K562 (cell line): ENCODE measurements at regions not wholly inside any gene's neighbourhood (a gene's known extent, or its start where the extent isn't known, plus 50 kb on each side); places are given as distances from the start of the nearest gene placed in this dataset.

ENCODE experiments used
- ATAC-seq: fragments of 200-7000 bp; cut with Tn5 transposase; 3 replicates; pipeline ENCODE4 v1.9.1; 2020; ENCODE audit warnings: moderate library complexity
- BruUV-seq: library from RNA; stranded (reverse); fragments of 400-500 nt; replicated peaks from 2 replicates; lab custom pipeline; 2021; lab: Mats Ljungman, UMichigan
- CTCF ChIA-PET: fragments of 300-600 bp; formaldehyde crosslinking; extraction: SDS; loops from one replicate; lab custom pipeline; 2021; ENCODE audit warnings: low intra/inter-chr PET ratio; lab: Yijun Ruan, JAX
- POLR2A ChIA-PET: fragments of 300-600, 350-650 bp; sonication (Branson Sonifier 250); formaldehyde crosslinking; extraction: SDS; loops from one replicate; lab custom pipeline; 2021; ENCODE audit warnings: antibody characterized with exemption, inconsistent platforms; lab: Yijun Ruan, JAX
- DNase-seq, 4 experiments: peaks; one replicate each; pipeline versions ENCODE4 v3.0.0 to v3.0.0-alpha.2; 2011 to 2018; ENCODE audit warnings: low spot score in 3 of 4, mixed read lengths in 3 of 4; ENCODE audit errors: extremely low read depth in 1 of 4
- FAIRE-seq: peaks from 2 replicates; lab custom pipeline; 2011; peaks lifted over from hg19 to GRCh38; lab: Jason Lieb, UNC
- H2AFZ ChIP-seq: 2 replicates; pipeline ENCODE4 v1.6.0; 2011; ENCODE audit warnings: low read depth, low read length, control low read depth, inconsistent platforms
- H3K27ac ChIP-seq: fragments of 200-600 bp; 3 replicates; pipeline ENCODE4 v1.8.0; 2011; ENCODE audit warnings: low read depth, mild to moderate bottlenecking, control low read depth, inconsistent platforms, low read length, moderate library complexity, mixed read lengths; ENCODE audit errors: extremely low read depth
- H3K27me3 ChIP-seq, 2 experiments: fragments of 300-600 bp in 1 of 2; 2 replicates in 1 of 2; 3 replicates in 1 of 2; pipeline versions ENCODE4 v1.6.0 to v1.8.0; 2011; ENCODE audit warnings: inconsistent platforms in 2 of 2, low read length in 2 of 2, mild to moderate bottlenecking in 1 of 2, mixed read lengths in 1 of 2, moderate library complexity in 1 of 2; ENCODE audit not compliant: control insufficient read depth in 2 of 2, insufficient read depth in 2 of 2
- H3K36me3 ChIP-seq: fragments of 300-600 bp; 3 replicates; pipeline ENCODE4 v1.8.0; 2011; ENCODE audit warnings: mild to moderate bottlenecking, low read length, inconsistent platforms; ENCODE audit not compliant: control insufficient read depth, insufficient read depth
- H3K4me1 ChIP-seq, 2 experiments: fragments of 200-600 bp in 1 of 2; replicated peaks in 1 of 2; 2 replicates in 1 of 2; 3 replicates in 1 of 2; pipeline versions ENCODE4 v1.5.1 to v1.8.0; 2011; ENCODE audit warnings: inconsistent platforms in 2 of 2, low read length in 2 of 2, mild to moderate bottlenecking in 1 of 2, mixed read lengths in 1 of 2, moderate library complexity in 1 of 2; ENCODE audit not compliant: control insufficient read depth in 2 of 2, insufficient read depth in 2 of 2
- H3K4me2 ChIP-seq: 2 replicates; pipeline ENCODE4 v1.6.1; 2011; ENCODE audit warnings: low read length, control low read depth, inconsistent platforms, mixed read lengths; ENCODE audit not compliant: insufficient read depth
- H3K4me3 ChIP-seq: fragments of 200-600 bp; sonication (generic), shearing (Covaris generic); 2 replicates; pipeline ENCODE4 v1.5.1; 2016; ENCODE audit warnings: control low read depth, inconsistent platforms
- H3K79me2 ChIP-seq: fragments of 200-600 bp; 3 replicates; pipeline ENCODE4 v1.8.0; 2011; ENCODE audit warnings: low read length, inconsistent platforms; ENCODE audit not compliant: control insufficient read depth, insufficient read depth
- H3K9ac ChIP-seq, 2 experiments: 2 replicates each; pipeline versions ENCODE4 v1.6.0 to v1.6.1; 2011; ENCODE audit warnings: low read depth in 2 of 2, low read length in 2 of 2, control low read depth in 1 of 2, inconsistent platforms in 1 of 2, mild to moderate bottlenecking in 1 of 2, mixed read lengths in 1 of 2; ENCODE audit not compliant: insufficient read depth in 1 of 2
- H3K9me1 ChIP-seq: one replicate; pipeline ENCODE4 v1.6.0; 2011; ENCODE audit warnings: inconsistent platforms, mild to moderate bottlenecking, low read length, moderate library complexity; ENCODE audit not compliant: control insufficient read depth, insufficient read depth
- H3K9me3 ChIP-seq: replicated peaks from 2 replicates; pipeline ENCODE4 v1.5.1; 2011; ENCODE audit warnings: low read depth, low read length, inconsistent platforms; ENCODE audit not compliant: control insufficient read depth, insufficient read depth
- H4K20me1 ChIP-seq: replicated peaks from 2 replicates; pipeline ENCODE4 v1.6.1; 2011; ENCODE audit warnings: low read length, inconsistent platforms, mixed read lengths; ENCODE audit not compliant: control insufficient read depth, insufficient read depth
- CREB1 ChIP-seq, 2 experiments: sonication (generic) in 1 of 2; formaldehyde crosslinking in 1 of 2; IDR thresholded peaks; 2 replicates each; pipeline versions ENCODE4 v1.6.1 to v1.8.0; 2012 to 2022; ENCODE audit warnings: inconsistent platforms in 1 of 2, mild to moderate bottlenecking in 1 of 2, missing genetic modification reagents in 1 of 2, moderate library complexity in 1 of 2
- DNMT1 ChIP-seq: fragments of 450-650 bp; IDR thresholded peaks from 2 replicates; pipeline ENCODE4 v1.6.1; 2016; ENCODE audit warnings: antibody characterized with exemption, mild to moderate bottlenecking
- FOXA1 ChIP-seq: fragments of 450-650 bp; IDR thresholded peaks from 2 replicates; pipeline ENCODE4 v1.6.1; 2016; ENCODE audit warnings: mild to moderate bottlenecking, borderline replicate concordance
- FOXJ3 ChIP-seq: sonication (generic); formaldehyde crosslinking; IDR thresholded peaks from 2 replicates; pipeline ENCODE4 v1.4.0; 2020; ENCODE audit warnings: mild to moderate bottlenecking, missing genetic modification reagents
- GTF2F1 ChIP-seq: IDR thresholded peaks from 2 replicates; pipeline ENCODE4 v1.6.1; 2011; ENCODE audit warnings: low read depth, low read length, improper control_type of control experiment
- HOXB6 ChIP-seq: fragments of 250-450 bp; sonication (Bioruptor Pico); IDR thresholded peaks from 2 replicates; pipeline ENCODE4 v1.5.1; 2022; ENCODE audit warnings: mild to moderate bottlenecking, borderline replicate concordance
- MCM5 ChIP-seq: fragments of 450-650 bp; IDR thresholded peaks from 2 replicates; pipeline ENCODE4 v1.6.1; 2016; ENCODE audit warnings: low read depth
- MEF2D ChIP-seq: conservative IDR thresholded peaks from 2 replicates; pipeline ENCODE4 v1.6.1; 2016; ENCODE audit warnings: low read depth, missing genetic modification characterization, missing compliant biosample characterization
- PML ChIP-seq: IDR thresholded peaks from 2 replicates; pipeline ENCODE4 v1.6.1; 2012; ENCODE audit warnings: low read length, inconsistent platforms
- U2AF1 ChIP-seq: fragments of 200-400 bp; formaldehyde crosslinking; optimal IDR thresholded peaks from 2 replicates; pipeline ENCODE3; 2017; ENCODE audit warnings: mild to moderate bottlenecking, low read depth, low read length, moderate library complexity
- ZC3H8 ChIP-seq: fragments of 450-650 bp; IDR thresholded peaks from 2 replicates; pipeline ENCODE4 v1.6.1; 2017
- ZFPM2 ChIP-seq: fragments of 250-450 bp; sonication (Bioruptor Pico); IDR thresholded peaks from 2 replicates; pipeline ENCODE4 v1.5.1; 2022; ENCODE audit warnings: mild to moderate bottlenecking
- ZNF174 ChIP-seq: fragments of 250-450 bp; sonication (Bioruptor Pico); IDR thresholded peaks from 2 replicates; pipeline ENCODE4 v1.4.0; 2020; ENCODE audit warnings: mild to moderate bottlenecking
- ZNF311 ChIP-seq: fragments of 250-450 bp; sonication (Bioruptor Pico); IDR thresholded peaks from 2 replicates; pipeline ENCODE4 v1.4.0; 2020; ENCODE audit warnings: mild to moderate bottlenecking, moderate library complexity
- ZNF699 ChIP-seq: fragments of 250-450 bp; sonication (Bioruptor Pico); IDR thresholded peaks from 2 replicates; pipeline ENCODE4 v1.8.0; 2021; ENCODE audit warnings: mild to moderate bottlenecking, moderate library complexity; ENCODE audit not compliant: insufficient replicate concordance
- ZSCAN32 ChIP-seq: fragments of 450-650 bp; formaldehyde crosslinking; IDR thresholded peaks from 2 replicates; pipeline ENCODE4 v1.4.0; 2020; ENCODE audit warnings: mild to moderate bottlenecking, moderate library complexity
- WGBS: fragments of 100-300 bp; shearing (Covaris generic); methylation state at CpG from one replicate; pipeline ENCODE4 v1.1.6; 2016; ENCODE audit warnings: low coverage, mixed read lengths; ENCODE audit not compliant: insufficient coverage; ENCODE audit errors: missing lambda C conversion rate; 5-methylcytosine and 5-hydroxymethylcytosine counted together
- in situ Hi-C: fragments of 300-500 bp; cut with MboI; formaldehyde crosslinking; loops from 4 replicates; pipeline ENCODE4 v1.15.0; 2018; ENCODE audit warnings: inconsistent platforms, mixed read lengths
- intact Hi-C: fragments of 100-400 bp; cut with micrococcal nuclease; formaldehyde crosslinking; loops from 2 replicates; pipeline ENCODE4 v1.14.2; 2022
- TF ChIP-seq, protein P1 (sequence below): fragments of 250-450 bp; sonication (Bioruptor Pico); IDR thresholded peaks from 2 replicates; pipeline ENCODE4 v1.8.0; 2021; ENCODE audit warnings: moderate library complexity, mild to moderate bottlenecking, inconsistent platforms
- TF ChIP-seq, protein P2 (sequence below): sonication (generic); formaldehyde crosslinking; IDR thresholded peaks from 2 replicates; pipeline ENCODE4 v1.8.0; 2022; ENCODE audit warnings: mild to moderate bottlenecking, low read depth, missing genetic modification reagents

- FAIRE-seq, result no peak
- in situ Hi-C loops, result no loop called here
These were observed 847.1 kb downstream of the REEP3 start for GRCh38 chr10:64368298-64368697.

More at GRCh38 chr10:64368298-64368697, 847.1 kb downstream of the REEP3 start:
- CTCF ChIA-PET, result no interaction called here
- Histone ChIP-seq H3K9me1 (no peaks in the 10 kb centered on the region), H3K9me3 (no peaks in the 10 kb centered on the region), H3K27ac (no peak overlapping the region), H3K9ac (no peak overlapping the region), H3K36me3 (no peaks in the 10 kb centered on the region), H3K4me3 (no peak overlapping the region), H2AFZ (no peak overlapping the region; the same call in 1 of the 2 replicates), H3K27me3 (no peaks in the 10 kb centered on the region), H3K79me2 (no peaks in the 10 kb centered on the region), H3K4me1 (no peaks in the 10 kb centered on the region), H4K20me1 (no peaks in the 10 kb centered on the region)
- 0% methylated on average over 3 of the region's 3 CpGs for WGBS
- ATAC-seq (no peak), DNase-seq (no peak)
- BruUV-seq, result no TSS peak
- intact Hi-C loops, result no loop called here
- POLR2A ChIA-PET, result no interaction called here
- TF ChIP-seq ZNF311 (CRISPR knock-in tag), result no peak
- TF ChIP-seq DNMT1, result no peak
- TF ChIP-seq CREB1 (IDR thresholded peaks at IDR 0.05), result no peak
- TF ChIP-seq CREB1 (CRISPR knock-in tag; IDR thresholded peaks at IDR 0.05), result no peak
- TF ChIP-seq, protein P1, sequence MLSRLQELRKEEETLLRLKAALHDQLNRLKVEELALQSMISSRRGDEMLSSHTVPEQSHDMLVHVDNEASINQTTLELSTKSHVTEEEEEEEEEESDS, result no peak
- no peak for TF ChIP-seq ZNF699 (CRISPR knock-in tag)
- TF ChIP-seq FOXA1, result no peak
- TF ChIP-seq PML, result no peak
- TF ChIP-seq, protein P2, sequence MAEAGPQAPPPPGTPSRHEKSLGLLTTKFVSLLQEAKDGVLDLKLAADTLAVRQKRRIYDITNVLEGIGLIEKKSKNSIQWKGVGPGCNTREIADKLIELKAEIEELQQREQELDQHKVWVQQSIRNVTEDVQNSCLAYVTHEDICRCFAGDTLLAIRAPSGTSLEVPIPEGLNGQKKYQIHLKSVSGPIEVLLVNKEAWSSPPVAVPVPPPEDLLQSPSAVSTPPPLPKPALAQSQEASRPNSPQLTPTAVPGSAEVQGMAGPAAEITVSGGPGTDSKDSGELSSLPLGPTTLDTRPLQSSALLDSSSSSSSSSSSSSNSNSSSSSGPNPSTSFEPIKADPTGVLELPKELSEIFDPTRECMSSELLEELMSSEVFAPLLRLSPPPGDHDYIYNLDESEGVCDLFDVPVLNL, result no peak
- TF ChIP-seq HOXB6 (CRISPR knock-in tag), result no peak
- no peak for TF ChIP-seq GTF2F1
- TF ChIP-seq ZC3H8, result no peak
- TF ChIP-seq ZNF174, result no peak
- TF ChIP-seq ZSCAN32 (CRISPR knock-in tag), result no peak
- TF ChIP-seq ZFPM2 (CRISPR knock-in tag), result no peak
- TF ChIP-seq MEF2D (tag), result no peak
- no peak for TF ChIP-seq U2AF1
- no peak for TF ChIP-seq MCM5
- no peak for TF ChIP-seq FOXJ3 (CRISPR knock-in tag)
- TF ChIP-seq, all 486 proteins: peak for 0
- H3K4me2 ChIP-seq, result no peak overlapping the region
